Vagina (tissue), 2 donors: ENCODE measurements at regions not wholly inside any gene's neighbourhood (a gene's known extent, or its start where the extent isn't known, plus 50 kb on each side); places are given as distances from the start of the nearest gene placed in this dataset.

Experiments
- CTCF ChIP-seq, 3 experiments: fragments of 450-650 bp in 2 of 3; fragments of 200-600 bp in 1 of 3; sonication (generic) in 1 of 3; IDR thresholded peaks; one replicate each; pipeline ENCODE4 v1.5.1; 2017 to 2019; ENCODE audit warnings: antibody characterized with exemption in 3 of 3, mild to moderate bottlenecking in 2 of 3, moderate library complexity in 2 of 3
- POLR2A ChIP-seq, 2 donors: fragments of 450-650 bp; IDR thresholded peaks; one replicate each; pipeline ENCODE4 v1.6.1; 2017; ENCODE audit warnings: antibody characterized with exemption in 2 of 2, mild to moderate bottlenecking in 2 of 2, moderate library complexity in 2 of 2

DNA sequence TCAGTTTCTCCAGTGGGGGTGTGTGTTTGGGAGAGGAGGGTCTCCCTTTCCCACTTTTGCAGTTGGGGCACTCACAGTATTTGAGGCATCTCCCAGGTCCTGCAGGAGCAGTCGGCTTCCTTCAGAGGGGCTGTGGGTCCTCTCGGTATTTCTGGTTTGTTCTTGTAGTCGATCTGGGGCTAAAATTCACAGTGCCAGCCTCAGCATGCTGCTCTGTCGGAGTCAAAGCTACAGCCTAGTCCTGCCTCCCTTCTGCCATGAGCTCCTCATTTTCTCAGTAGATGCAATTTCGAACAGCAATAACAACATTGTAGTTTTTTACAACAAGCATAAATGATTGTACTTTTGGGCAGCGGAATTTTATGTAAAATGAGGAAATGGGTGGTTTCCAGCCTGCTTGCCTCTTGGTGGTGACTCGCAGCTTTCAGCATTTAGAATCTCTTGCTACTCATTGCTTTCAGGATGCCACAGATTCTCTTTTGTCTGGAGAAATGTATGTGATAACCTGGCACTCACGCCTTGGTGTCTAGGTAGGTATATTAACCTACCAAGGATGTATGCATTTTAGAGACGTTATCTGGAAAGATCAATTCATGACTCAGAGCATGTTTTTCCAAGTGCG lies 82.4 kb upstream of the C21orf91 start:
- TF ChIP-seq CTCF (IDR thresholded peaks at IDR 0.05) (no peak), POLR2A (IDR thresholded peaks at IDR 0.05) (no peak)
